SK-N-MC (cell line): ENCODE measurements at regions not wholly inside any gene's neighbourhood (a gene's known extent, or its start where the extent isn't known, plus 50 kb on each side); places are given as distances from the start of the nearest gene placed in this dataset.

ENCODE experiments used
- EZH2 ChIP-seq: fragments of 200-600 bp; sonication (generic); IDR thresholded peaks from one replicate; pipeline ENCODE4 v1.6.1; 2017; ENCODE audit warnings: antibody characterized with exemption
- FOXP2 ChIP-seq: optimal IDR thresholded peaks from 2 replicates; pipeline ENCODE3; 2011; ENCODE audit warnings: mild to moderate bottlenecking, moderate library complexity; ENCODE audit not compliant: insufficient read depth; ENCODE audit errors: extremely low read length, control extremely low read depth
- POLR2AphosphoS5 ChIP-seq: IDR thresholded peaks from 2 replicates; pipeline ENCODE4 v1.6.1; 2012; ENCODE audit warnings: mild to moderate bottlenecking, low read depth, low read length, borderline replicate concordance

GRCh38 chr19:34831714-34832113, 58.7 kb upstream of the ZNF599 start:
- TF ChIP-seq EZH2 (no peak), POLR2AphosphoS5 (no peak), FOXP2 (no peak)
